ENCODE measurements at regions not wholly inside any gene's neighbourhood (a gene's known extent, or its start where the extent isn't known, plus 50 kb on each side); places are given as distances from the start of the nearest gene placed in this dataset.

DNA sequence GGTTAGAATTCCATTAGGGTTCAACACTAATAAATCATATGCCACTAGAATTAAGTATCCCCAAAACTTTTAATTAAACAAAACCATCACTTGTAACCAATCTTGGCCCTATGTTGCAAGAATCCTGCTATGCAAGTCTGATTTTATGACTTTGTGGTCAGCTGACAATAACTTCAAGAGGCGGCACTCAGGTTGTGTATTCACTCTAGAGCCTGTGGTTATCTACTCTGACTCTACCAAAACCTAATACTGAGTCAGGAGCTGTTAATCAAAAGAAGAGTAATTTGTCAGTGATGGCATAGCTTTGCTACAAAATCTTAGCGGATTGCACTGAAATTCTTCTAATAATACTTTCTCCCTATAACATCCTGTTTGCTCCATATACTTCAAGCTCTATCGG, 253.7 kb downstream of the AASDHPPT start:
- Histone ChIP-seq H3K27me3 (ENCODE audit: control insufficient read depth, insufficient read depth, low read length) (no peaks in the 10 kb centered on the region), H3K4me3 (ENCODE audit: low read depth, low read length) (no peak overlapping the region), H3K36me3 (ENCODE audit: control insufficient read depth, insufficient read depth, low read length) (no peaks in the 10 kb centered on the region), H3K27ac (ENCODE audit: low read depth, low read length) (no peak overlapping the region), H3K9me3 (ENCODE audit: control insufficient read depth, insufficient read depth, low read depth, low read length) (no peaks in the 10 kb centered on the region), H3K9ac (ENCODE audit: low read length) (no peak overlapping the region), H3K4me1 (ENCODE audit: control insufficient read depth, insufficient read depth, low read length) (peaks cover 15% of the 10 kb centered on the region)

DNA sequence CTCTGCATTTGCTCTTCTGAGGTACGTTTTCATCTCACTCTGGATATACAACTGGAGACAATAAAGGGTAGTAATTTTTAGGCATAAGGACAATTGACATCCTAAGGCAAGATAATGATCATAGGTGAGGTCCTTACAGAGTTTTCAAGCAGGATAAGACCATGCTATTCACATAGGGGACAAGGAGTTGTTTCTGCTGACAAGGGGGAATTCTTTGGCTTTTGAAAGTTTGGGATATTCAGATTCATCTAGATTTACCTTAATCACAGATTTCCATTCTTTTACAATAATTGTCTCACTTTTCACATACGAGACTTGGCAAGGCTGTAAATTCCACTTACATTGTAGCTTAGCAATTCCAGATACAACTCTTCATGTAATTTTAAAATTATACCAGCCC, 256.2 kb downstream of the AASDHPPT start:
- H3K27ac ChIP-seq (ENCODE audit: low read depth, low read length): no peak overlapping the region
- H3K27me3 ChIP-seq (ENCODE audit: control insufficient read depth, insufficient read depth, low read length): no peaks in the 10 kb centered on the region
- H3K9ac ChIP-seq (ENCODE audit: low read length): no peak overlapping the region
- H3K9me3 ChIP-seq (ENCODE audit: control insufficient read depth, insufficient read depth, low read depth, low read length): no peaks in the 10 kb centered on the region
- no peaks in the 10 kb centered on the region for H3K36me3 ChIP-seq (ENCODE audit: control insufficient read depth, insufficient read depth, low read length)
- no peak overlapping the region for H3K4me3 ChIP-seq (ENCODE audit: low read depth, low read length)
- H3K4me1 ChIP-seq (ENCODE audit: control insufficient read depth, insufficient read depth, low read length): no peaks in the 10 kb centered on the region

DNA sequence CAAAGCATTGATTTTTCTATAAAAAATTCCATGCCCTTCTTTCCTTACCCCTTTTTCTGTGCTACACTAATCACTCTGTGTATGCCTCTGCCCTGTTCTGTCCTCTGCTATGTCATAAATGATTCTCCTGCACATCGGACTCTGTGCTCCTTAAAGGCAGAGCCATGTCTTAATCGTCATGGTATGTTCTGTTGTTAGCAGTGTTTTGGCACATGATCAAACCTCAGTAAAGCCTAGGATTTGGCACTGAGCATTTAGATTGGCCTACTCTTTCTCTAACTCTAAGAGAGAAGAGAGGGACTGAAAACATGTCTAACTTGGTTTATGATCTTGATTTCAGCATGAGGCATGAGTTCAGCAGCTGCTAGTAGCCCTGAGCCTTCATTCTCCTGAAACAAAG, 266.9 kb downstream of the AASDHPPT start:
- Histone ChIP-seq H3K9ac (ENCODE audit: low read length) (no peak overlapping the region), H3K27ac (ENCODE audit: low read depth, low read length) (no peak overlapping the region), H3K4me3 (ENCODE audit: low read depth, low read length) (no peak overlapping the region), H3K36me3 (ENCODE audit: control insufficient read depth, insufficient read depth, low read length) (no peaks in the 10 kb centered on the region), H3K4me1 (ENCODE audit: control insufficient read depth, insufficient read depth, low read length) (no peaks in the 10 kb centered on the region), H3K27me3 (ENCODE audit: control insufficient read depth, insufficient read depth, low read length) (no peaks in the 10 kb centered on the region), H3K9me3 (ENCODE audit: control insufficient read depth, insufficient read depth, low read depth, low read length) (0 out of 2 replicates have a peak, but pooled peaks cover 2% of the 10 kb centered on the region)

DNA sequence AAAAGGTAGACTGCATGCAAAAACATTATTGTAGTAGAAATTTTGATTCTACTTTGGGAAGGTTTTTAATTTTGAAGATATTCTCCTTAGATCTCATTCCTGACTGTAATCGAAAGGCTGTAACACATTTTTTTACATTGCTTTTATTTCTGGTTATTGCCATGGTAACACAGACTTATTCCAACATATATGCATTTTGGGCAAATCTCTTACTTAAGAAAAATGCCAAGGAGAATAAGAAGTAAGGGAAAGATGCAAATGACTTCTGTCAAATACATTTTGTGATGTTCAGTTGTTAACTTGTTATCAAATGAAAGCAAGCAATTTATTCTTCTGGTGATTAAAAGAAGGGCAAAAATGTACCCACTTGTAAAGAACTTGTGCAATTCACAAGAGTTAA, 267.5 kb downstream of the AASDHPPT start:
- Histone ChIP-seq H3K4me3 (ENCODE audit: low read depth, low read length) (no peak overlapping the region), H3K9me3 (ENCODE audit: control insufficient read depth, insufficient read depth, low read depth, low read length) (0 out of 2 replicates have a peak, but pooled peaks cover 2% of the 10 kb centered on the region), H3K27ac (ENCODE audit: low read depth, low read length) (no peak overlapping the region), H3K27me3 (ENCODE audit: control insufficient read depth, insufficient read depth, low read length) (no peaks in the 10 kb centered on the region), H3K36me3 (ENCODE audit: control insufficient read depth, insufficient read depth, low read length) (no peaks in the 10 kb centered on the region), H3K9ac (ENCODE audit: low read length) (no peak overlapping the region), H3K4me1 (ENCODE audit: control insufficient read depth, insufficient read depth, low read length) (no peaks in the 10 kb centered on the region)

DNA sequence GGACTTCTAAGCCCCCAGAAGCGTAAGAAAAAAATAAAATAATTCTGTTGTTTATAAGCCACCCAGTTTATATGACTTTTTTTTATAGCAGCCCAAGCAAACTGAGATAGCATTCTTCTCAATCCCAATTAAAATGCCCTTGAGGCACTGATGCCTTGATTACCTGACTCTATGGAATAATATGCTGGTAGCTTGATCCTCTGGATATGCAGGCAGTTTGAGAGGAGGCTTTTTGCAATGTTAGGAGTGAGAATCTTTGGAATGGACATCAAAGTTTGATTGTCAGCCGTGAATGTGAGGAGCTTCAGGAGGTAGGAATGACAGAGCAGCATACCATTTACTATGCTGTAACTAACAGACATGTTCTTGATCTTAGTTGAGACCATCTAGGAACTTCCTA, 275.6 kb downstream of the AASDHPPT start:
- Histone ChIP-seq H3K9ac (ENCODE audit: low read length) (no peak overlapping the region), H3K4me3 (ENCODE audit: low read depth, low read length) (no peak overlapping the region), H3K9me3 (ENCODE audit: control insufficient read depth, insufficient read depth, low read depth, low read length) (no peaks in the 10 kb centered on the region)

DNA sequence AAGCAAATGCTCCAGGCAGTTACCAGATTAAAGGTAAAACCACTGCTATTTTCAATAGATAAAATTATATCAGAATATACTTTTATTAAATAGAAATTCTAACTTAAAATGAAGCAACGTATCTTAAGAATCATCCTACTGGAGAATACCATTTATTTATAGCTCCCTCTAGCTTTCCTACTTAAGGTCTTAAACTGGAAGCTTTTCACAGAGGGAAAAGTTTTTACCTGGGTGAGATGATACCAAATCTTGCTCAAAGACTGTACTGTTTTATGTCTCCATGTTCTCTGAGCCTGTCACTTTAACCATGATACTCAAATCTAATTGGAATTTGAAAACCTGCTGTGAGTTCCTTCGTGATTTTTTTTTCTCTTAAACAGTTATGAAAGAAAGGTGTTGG, 291.8 kb downstream of the AASDHPPT start:
- Histone ChIP-seq H3K4me1 (ENCODE audit: control insufficient read depth, insufficient read depth, low read length) (no peaks in the 10 kb centered on the region), H3K9ac (ENCODE audit: low read length) (no peak overlapping the region), H3K9me3 (ENCODE audit: control insufficient read depth, insufficient read depth, low read depth, low read length) (no peaks in the 10 kb centered on the region), H3K4me3 (ENCODE audit: low read depth, low read length) (no peak overlapping the region), H3K27me3 (ENCODE audit: control insufficient read depth, insufficient read depth, low read length) (no peaks in the 10 kb centered on the region), H3K27ac (ENCODE audit: low read depth, low read length) (no peak overlapping the region), H3K36me3 (ENCODE audit: control insufficient read depth, insufficient read depth, low read length) (no peaks in the 10 kb centered on the region)

More for the DNA sequence above, 275.6 kb downstream of the AASDHPPT start:
- Histone ChIP-seq H3K27me3 (ENCODE audit: control insufficient read depth, insufficient read depth, low read length) (no peaks in the 10 kb centered on the region), H3K27ac (ENCODE audit: low read depth, low read length) (no peak overlapping the region), H3K36me3 (ENCODE audit: control insufficient read depth, insufficient read depth, low read length) (no peaks in the 10 kb centered on the region), H3K4me1 (ENCODE audit: control insufficient read depth, insufficient read depth, low read length) (no peaks in the 10 kb centered on the region)

DNA sequence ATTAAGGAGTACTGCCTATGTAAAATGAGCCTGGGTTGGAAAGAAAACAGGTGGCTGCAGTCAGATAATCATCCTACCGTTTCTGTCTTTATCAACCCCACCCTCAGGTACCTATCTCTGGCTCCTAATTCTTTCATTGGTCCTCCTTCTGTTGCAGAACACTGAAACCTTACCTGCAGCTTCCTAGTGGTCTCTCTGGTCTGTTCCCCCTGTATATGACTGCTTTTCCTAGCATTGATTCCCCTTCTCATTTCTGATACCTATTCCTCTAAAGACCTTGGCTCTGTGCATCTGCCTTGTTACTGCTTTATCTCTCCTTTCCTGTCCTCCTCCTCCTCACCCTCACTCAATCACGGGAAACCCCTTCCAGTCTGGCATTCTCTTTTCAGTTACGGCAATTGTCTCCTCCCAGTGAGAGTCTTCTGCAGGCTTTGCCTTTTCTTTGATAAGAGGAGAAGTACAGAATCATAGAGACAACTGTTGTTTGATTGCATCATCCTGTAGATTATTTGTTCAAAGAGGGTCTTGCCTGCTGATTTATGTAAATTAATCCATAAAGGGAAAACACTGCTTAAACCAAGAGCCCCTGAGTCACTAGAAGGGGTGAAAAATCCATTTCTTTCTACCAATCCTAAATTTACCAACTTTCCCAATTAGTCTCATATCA, 301.2 kb downstream of the AASDHPPT start:
- H3K4me3 ChIP-seq (ENCODE audit: low read depth, low read length): no peak overlapping the region
- H3K9me3 ChIP-seq (ENCODE audit: control insufficient read depth, insufficient read depth, low read depth, low read length): no peaks in the 10 kb centered on the region
- no peaks in the 10 kb centered on the region for H3K27me3 ChIP-seq (ENCODE audit: control insufficient read depth, insufficient read depth, low read length)
- no peaks in the 10 kb centered on the region for H3K36me3 ChIP-seq (ENCODE audit: control insufficient read depth, insufficient read depth, low read length)
- no peak overlapping the region for H3K27ac ChIP-seq (ENCODE audit: low read depth, low read length)
- H3K4me1 ChIP-seq (ENCODE audit: control insufficient read depth, insufficient read depth, low read length): peaks cover 11% of the 10 kb centered on the region
- H3K9ac ChIP-seq (ENCODE audit: low read length): no peak overlapping the region

DNA sequence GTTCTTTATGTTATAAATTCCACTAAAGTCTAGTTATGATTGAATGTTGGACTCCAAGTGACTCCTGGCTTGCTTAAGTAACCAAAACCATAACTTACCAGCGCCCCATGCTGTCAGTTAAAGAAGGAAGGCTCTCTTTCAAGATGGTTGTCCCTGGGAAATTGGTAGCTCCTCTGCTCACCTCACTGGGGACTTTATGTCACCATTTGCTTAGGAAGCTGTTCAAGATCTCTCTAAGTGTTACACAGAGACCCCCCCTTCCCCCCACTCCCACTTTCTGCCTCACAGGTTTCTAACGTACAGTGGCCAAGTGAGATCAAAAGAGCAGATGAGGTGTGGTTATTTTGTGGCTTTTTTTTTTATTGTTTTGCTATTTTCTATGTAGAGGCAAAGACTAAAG, 301.8 kb downstream of the AASDHPPT start:
- Histone ChIP-seq H3K27ac (ENCODE audit: low read depth, low read length) (no peak overlapping the region), H3K9ac (ENCODE audit: low read length) (no peak overlapping the region), H3K4me3 (ENCODE audit: low read depth, low read length) (no peak overlapping the region), H3K36me3 (ENCODE audit: control insufficient read depth, insufficient read depth, low read length) (no peaks in the 10 kb centered on the region), H3K4me1 (ENCODE audit: control insufficient read depth, insufficient read depth, low read length) (peaks cover 11% of the 10 kb centered on the region), H3K9me3 (ENCODE audit: control insufficient read depth, insufficient read depth, low read depth, low read length) (no peaks in the 10 kb centered on the region), H3K27me3 (ENCODE audit: control insufficient read depth, insufficient read depth, low read length) (no peaks in the 10 kb centered on the region)

DNA sequence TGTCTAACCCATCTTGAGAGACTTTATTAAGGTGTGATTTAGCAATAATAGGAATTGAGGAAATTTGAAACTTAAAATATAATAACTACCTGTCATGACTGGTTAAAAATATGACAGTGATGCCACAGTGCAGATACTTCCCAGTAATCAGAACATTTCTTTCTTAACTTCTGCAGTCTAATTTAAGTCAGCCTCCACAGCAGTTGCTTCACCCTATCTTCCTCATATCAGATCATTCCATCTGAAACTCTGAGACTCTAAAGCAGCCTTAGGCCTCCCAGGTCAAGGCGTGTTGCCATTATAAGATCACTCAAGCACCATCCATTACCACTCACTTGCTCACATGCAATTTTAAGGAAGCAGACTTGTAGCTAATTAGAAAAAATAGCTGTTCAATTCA, 302.2 kb downstream of the AASDHPPT start:
- Histone ChIP-seq H3K36me3 (ENCODE audit: control insufficient read depth, insufficient read depth, low read length) (no peaks in the 10 kb centered on the region), H3K4me1 (ENCODE audit: control insufficient read depth, insufficient read depth, low read length) (peaks cover 11% of the 10 kb centered on the region), H3K9me3 (ENCODE audit: control insufficient read depth, insufficient read depth, low read depth, low read length) (no peaks in the 10 kb centered on the region), H3K27ac (ENCODE audit: low read depth, low read length) (no peak overlapping the region), H3K9ac (ENCODE audit: low read length) (no peak overlapping the region), H3K27me3 (ENCODE audit: control insufficient read depth, insufficient read depth, low read length) (no peaks in the 10 kb centered on the region), H3K4me3 (ENCODE audit: low read depth, low read length) (no peak overlapping the region)

DNA sequence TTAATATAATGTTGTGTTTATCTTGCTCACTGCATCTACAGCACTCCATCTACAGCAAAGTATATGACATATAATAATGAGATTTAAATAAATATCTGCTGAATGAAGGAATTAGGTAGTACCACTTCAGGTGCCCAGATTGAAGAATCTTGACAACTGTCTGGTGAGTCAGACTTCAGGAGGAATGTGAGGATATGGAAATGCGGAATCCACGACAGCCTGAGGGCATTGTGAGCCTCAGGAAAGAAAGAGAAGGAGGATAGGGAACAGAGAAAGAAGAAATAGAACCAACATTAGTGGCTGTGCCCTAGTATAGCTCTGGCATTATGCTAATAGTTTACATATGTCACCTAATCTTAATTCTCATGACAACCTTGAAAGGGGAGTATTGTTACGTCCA, 304.4 kb downstream of the AASDHPPT start:
- H3K36me3 ChIP-seq (ENCODE audit: control insufficient read depth, insufficient read depth, low read length): no peaks in the 10 kb centered on the region
- no peak overlapping the region for H3K4me3 ChIP-seq (ENCODE audit: low read depth, low read length)
- H3K9ac ChIP-seq (ENCODE audit: low read length): no peak overlapping the region
- H3K9me3 ChIP-seq (ENCODE audit: control insufficient read depth, insufficient read depth, low read depth, low read length): peaks cover under 1% of the 10 kb centered on the region; the same call in 1 of the 2 replicates
- no peaks in the 10 kb centered on the region for H3K27me3 ChIP-seq (ENCODE audit: control insufficient read depth, insufficient read depth, low read length)
- H3K27ac ChIP-seq (ENCODE audit: low read depth, low read length): no peak overlapping the region
- H3K4me1 ChIP-seq (ENCODE audit: control insufficient read depth, insufficient read depth, low read length): peaks cover 11% of the 10 kb centered on the region

DNA sequence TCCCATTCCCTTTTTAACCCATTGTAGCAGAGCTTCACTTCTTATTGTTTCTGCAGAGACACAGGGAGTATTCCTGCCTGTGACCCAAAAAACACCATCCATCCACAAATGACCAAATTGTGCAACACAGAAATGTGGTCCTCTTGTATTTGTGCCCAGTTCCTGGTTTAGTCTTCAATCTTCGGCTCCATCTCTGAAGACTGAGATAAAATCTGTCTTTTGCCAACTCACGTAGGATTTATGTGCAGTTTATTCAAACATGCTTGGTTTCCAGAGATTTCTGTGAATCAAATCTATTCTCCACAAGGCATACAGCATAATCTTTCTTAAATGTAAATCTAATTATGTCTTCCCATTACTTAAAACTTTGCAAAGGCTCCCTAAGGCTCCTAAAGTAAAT, 307.0 kb downstream of the AASDHPPT start:
- Histone ChIP-seq H3K9ac (ENCODE audit: low read length) (no peak overlapping the region), H3K27me3 (ENCODE audit: control insufficient read depth, insufficient read depth, low read length) (no peaks in the 10 kb centered on the region), H3K9me3 (ENCODE audit: control insufficient read depth, insufficient read depth, low read depth, low read length) (peaks cover 3% of the 10 kb centered on the region; the same call in 1 of the 2 replicates), H3K4me1 (ENCODE audit: control insufficient read depth, insufficient read depth, low read length) (peaks cover 7% of the 10 kb centered on the region), H3K36me3 (ENCODE audit: control insufficient read depth, insufficient read depth, low read length) (no peaks in the 10 kb centered on the region), H3K4me3 (ENCODE audit: low read depth, low read length) (no peak overlapping the region), H3K27ac (ENCODE audit: low read depth, low read length) (no peak overlapping the region)
